ENCODE measurements at regions not wholly inside any gene's neighbourhood (a gene's known extent, or its start where the extent isn't known, plus 50 kb on each side); places are given as distances from the start of the nearest gene placed in this dataset.

GRCh38 chr10:91097313-91097712, 123.2 kb upstream of the PCGF5 start:
- no peak for TF ChIP-seq CTCF (IDR thresholded peaks at IDR 0.05)
- no peak for TF ChIP-seq POLR2AphosphoS5 (IDR thresholded peaks at IDR 0.05; ENCODE audit: low read depth, low read length)
- no peak for TF ChIP-seq SIN3A (IDR thresholded peaks at IDR 0.05; ENCODE audit: borderline replicate concordance, insufficient read depth, low read depth, low read length)
